Hematopoietic multipotent progenitor cell treated with erythropoietin and hydrocortisone succinate and interleukin-3 and kit ligand, for 6 days (in vitro differentiated cells): ENCODE measurements at regions not wholly inside any gene's neighbourhood (a gene's known extent, or its start where the extent isn't known, plus 50 kb on each side); places are given as distances from the start of the nearest gene placed in this dataset.
"Not testable (repeated sequence)": the region's sequence is repeated elsewhere in the genome, so short reads cannot be mapped to it uniquely, and the experiment has no call there.

ENCODE experiments used
- DNase-seq: peaks from one replicate; pipeline ENCODE4 v3.0.0-alpha.2; 2015

DNA sequence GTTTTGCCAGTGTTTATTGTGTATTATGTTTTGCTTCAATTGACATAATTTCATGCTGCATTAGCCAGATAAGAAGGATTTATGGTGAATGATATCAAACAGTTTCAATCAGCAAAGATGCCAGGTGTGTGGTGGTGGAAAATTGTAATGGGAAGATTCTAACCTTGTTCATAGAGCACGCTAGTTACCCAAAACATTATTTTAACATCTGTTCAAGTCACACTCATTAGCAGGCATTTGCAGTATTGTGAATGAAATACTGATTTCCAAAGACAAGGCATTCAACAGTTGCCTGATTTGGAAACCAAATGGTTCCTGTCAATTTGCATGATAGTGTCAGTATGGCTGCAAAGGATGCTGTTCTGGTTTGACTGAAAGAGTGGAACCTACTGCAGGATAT is 129.7 kb downstream of the EPC1 start:
- DNase-seq: no peak

DNA sequence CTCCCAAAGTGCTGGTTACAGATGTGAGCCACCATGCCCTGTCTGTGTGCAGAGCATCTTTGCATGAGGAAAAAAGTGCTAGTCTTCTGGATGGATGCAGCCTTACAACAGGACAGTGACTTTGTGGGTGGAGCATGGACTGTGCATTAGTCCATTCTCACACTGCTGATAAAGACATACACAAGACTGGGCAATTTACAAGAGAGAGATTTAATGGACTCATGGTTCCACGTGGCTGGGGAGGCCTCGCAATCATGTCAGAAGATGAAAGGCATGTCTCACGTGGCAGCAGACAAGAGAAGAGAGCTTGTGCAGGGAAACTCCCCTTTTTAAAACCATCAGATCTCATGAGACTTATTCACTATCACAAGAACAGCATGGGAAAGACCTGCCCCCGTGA is 133.1 kb downstream of the EPC1 start:
- not testable (repeated sequence) for DNase-seq

DNA sequence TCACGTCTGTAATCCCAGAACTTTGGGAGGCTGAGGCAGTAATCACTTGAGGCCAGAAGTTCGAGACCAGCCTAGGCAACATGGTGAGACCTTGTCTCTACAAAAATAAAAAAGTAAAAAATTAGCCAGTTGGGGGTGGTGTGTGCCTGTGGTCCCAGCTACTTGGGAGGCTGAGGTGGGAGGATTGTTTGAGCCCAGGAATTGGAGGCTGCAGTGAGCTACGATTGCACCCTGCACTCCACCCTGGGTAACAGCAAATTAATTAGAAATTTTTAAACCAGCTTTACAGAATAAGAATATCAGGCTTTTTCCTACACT is 136.0 kb downstream of the EPC1 start:
- DNase-seq: no peak

DNA sequence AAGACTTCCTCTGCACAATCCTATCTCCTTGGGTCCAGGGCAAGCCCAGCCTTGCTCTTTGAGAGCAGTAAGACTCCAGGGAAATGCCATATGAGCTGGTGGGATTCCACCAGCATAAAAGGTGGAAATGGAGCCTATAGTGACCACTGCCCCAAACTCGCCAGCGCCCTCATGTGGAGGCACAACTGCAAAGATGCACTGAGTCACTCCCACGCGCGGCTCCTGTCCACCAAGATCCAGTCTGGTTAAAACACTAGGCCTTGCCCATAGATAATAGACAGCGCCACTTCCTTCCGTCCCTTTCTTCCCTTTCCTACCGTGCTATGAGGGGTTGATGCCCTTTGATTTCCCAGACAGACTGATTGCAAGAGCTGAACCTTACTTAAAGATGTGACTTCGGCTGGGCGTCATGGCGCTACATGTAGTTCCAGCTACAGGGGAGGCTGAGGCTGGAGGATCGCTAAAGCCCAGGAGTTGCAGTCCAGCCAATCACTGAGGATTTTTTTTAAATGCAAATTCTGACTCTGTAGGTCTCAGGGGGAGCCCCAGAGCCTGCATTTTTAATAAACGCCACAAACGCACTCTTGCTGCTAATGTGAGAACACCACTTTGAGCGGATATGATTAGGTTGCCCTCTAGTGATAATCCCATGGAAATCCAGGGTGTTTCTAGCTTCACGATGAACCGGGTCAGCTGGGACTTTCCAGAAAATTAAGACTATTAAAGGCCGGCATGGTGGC is 136.5 kb downstream of the EPC1 start:
- DNase-seq: peak; percentile 72

DNA sequence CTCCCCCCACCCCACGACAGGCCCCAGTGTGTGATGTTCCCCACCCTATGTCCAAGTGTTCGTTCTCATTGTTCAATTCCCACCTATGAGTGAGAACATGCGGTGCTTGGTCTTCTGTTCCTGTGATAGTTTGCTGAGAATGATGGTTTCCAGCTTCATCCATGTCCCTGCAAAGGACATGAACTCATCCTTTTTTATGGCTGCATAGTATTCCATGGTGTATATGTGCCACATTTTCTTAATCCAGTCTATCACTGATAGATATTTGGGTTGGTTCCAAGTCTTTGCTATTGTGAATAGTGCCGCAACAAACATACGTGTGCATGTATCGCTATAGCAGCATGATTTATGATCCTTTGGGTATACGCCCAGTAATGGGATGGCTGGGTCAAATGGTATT is 139.0 kb downstream of the EPC1 start:
- DNase-seq: not testable (repeated sequence)

DNA sequence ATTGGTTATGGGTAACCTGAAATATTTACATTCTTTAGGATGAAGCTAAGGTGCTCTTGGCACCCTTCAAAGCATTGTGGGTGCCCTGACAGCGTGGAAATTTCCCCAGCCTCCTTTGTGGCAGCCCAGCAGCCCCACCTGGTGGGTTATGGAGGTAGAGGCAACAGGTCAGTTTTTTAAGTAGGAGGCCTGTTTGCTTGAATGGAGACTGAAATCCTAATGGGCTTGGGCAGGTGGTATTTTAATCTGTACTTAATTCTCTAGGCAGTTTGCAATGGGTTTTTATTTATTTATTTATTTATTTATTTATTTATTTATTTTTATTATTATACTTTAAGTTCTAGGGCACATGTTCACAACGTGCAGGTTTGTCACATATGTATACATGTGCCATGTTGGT is 139.4 kb downstream of the EPC1 start:
- DNase-seq: peak; percentile 74

DNA sequence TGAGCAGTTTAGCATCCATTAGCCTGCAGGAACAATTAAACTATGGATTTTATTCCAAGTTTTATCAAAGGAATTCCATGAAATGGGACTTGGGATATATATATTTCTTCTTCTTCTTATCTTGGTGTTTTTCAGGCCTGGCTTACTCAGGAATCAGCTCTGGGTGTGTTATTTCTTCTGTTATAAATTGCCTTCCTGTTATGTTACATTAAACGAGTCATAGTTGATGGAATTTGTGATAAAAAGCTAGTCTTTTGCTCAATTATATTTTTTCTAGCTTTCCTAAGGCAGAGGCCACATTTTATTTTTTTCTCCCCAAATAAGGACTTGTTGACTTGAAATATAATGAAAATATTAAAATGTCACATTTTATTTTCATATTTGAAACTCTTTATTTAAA is 141.3 kb downstream of the EPC1 start:
- DNase-seq: no peak

DNA sequence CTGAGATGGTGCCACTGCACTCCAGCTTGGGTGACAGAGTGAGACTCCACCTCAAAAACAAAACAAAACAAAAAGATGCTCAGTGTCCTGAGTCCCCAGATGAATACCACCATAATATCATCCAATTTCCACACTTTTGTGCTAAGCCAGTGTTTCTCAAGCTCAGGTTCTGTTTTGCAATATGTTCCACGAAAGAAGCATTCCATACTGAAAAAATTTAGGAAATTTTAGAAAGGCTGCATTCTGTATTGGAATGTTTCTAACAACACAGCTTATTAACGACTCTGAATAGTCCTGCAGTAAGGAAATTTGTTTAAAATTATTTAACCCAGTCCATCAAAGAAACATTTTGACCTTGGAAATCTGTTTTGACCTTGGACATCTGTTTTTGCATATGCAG is 142.4 kb downstream of the EPC1 start:
- no peak for DNase-seq

DNA sequence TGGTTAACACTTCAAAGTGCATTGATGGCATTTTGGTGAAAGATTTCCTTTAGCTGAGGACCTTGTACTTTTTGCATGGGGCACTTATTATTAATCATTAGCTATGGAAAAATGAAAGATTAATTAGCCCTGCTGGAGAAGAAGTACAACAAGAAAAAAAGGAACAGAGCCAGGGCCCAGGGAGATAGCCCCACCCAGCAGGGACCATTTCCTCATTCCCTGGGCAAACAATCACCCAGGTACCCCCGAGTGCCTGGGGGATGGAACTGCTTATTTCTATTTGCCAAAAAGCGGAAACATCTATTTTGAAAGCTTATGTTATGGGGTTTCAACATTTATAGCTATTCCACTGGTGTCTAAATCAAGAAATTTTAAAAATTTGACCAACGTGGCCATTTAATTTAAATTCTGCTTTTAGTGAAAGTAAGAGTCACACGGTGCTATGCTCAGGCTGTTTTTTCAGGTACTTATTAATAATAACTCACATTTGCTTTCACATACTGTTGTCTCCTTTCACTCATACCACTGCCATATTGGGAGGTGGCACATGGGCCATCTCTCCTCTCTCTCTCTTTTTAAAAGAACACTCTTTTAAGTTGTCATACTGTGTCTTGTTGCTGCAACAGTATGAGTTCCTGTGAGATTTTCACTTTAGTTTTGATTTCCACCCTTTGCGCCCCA is 143.6 kb upstream of the KIF5B start:
- DNase-seq: no peak

DNA sequence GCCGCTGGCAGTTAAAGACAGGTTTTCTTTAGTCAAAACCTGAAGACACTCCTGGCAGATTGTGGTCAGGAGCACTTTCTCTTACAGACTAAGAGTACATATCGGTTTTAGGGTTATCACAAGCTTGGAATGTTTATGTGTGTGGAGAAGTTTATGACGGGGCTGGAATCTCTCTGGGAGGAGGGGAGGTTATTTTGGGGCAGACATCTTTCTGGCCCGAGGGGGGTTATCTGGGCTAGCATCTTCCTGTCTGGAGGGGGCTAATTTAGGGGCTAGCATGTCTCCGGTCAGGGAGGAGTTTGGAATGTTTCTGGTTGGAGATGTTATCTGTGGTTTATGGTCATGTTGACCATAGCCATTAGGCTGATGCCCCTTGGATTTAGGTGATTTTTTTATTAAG is 141.2 kb upstream of the KIF5B start:
- DNase-seq: no peak

DNA sequence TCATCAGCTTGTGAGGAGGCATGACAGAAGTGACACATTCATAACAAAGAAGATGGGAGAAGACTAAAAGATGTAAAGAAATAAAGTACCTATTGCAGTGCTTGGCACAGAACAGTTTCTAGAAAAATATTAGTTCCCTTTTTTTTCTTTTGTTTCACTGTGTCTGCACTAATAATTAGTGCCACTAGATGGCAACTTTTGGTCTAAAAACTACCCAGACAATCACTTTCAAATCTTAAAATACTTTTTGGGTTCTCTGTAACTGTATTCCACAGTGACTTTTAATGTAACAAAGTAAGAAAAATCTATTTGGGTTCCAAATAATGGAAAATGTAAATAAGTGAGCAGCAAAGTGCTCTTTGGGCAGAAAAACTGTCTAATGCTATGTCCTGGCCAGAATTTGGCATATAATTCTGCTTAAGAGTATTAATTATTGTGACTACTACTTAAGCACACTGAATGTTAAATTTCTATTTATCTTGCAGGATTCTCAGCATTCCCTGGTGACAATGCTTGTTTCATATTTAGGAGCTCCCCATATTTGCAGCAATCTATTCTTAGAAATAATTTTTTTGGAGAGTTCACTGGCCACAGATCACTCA is 134.8 kb upstream of the KIF5B start:
- peak; percentile 74 for DNase-seq

DNA sequence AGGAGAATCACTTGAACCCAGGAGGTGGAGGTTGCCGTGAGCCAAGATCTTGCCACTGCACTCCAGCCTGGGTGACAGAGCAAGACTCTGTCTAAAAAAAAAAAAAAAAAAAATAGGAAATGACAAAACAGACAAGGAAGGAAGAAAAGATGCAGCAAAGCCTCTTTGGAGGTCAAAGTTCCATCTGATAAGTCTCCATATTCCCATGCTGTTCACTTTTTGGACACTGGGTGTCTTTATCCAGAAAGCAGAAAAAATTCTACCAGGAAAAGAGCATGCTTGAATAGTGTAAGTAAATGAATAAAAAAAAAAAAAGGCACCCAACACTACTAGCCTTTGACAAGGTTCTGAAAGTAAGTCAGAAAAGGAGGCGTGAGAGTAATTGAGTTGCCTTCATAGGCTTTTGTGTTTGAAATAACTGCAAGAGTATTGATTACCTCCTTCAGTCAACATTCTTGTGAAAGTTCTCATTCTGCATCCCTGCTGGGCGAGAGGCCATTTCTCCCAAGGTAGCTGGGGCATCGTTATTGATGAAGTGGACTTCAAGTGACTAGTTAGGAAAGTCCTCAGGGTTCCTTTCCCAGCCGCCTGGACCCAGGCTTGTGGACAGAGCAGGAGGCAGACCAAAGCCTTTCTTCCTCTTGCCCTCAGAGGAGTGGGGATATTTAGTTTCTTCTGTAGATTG is 133.3 kb upstream of the KIF5B start:
- peak; percentile 36 for DNase-seq

DNA sequence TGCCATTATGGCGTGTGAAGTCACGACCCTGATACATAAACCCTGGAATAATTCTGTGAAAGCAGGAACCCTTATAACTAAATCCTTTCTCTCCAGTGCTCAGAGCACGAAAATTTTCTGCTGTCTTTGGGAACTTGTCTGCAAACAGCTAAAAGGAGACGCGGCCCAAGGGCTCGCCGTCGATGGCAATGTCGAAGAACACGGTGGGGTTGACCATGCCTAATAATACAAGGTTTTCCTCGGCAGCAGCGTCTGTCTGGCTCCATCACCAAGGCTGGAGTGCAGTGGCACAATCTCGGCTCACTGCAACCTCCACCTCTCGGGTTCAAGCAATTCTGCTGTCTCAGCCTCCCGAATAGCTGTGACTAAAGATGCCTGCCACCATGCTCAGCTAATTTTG is 132.4 kb upstream of the KIF5B start:
- not testable (repeated sequence) for DNase-seq

DNA sequence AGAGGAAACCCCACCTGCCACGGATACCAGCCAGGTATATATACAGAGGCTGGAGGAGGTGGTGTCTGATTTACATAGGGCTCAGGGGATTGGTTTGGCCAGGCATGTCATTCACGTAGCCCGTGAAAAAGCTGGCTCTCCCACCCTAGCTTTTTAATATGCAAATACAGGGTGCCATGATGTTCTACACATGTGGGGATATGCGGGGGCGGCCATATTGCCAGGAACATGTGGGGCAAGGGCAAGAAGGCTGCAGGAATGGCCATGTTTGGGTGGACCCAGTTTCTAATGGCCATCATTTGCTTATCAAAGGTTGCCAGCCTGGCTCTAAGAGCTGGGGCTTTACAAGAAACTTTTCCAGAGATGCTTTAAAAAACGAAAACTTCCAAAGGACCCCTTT is 131.5 kb upstream of the KIF5B start:
- no peak for DNase-seq

DNA sequence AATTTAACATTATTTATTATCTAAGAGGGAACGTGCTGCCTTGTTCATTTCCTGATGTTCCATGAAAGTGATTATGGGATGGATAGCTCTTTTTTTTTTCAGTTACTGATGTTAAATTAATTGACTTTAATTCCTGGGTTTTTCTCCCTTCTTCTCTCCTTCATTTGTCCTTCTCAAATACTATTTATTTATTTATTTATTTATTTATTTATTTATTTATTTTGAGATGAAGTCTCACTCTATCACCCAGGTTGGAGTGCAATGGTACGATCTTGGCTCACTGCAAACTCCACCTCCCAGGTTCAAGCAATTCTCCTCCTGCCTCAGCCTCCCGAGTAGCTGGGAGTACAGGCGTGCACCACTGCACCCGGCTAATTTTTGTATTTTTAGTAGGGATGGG is 127.4 kb upstream of the KIF5B start:
- DNase-seq: not testable (repeated sequence)

DNA sequence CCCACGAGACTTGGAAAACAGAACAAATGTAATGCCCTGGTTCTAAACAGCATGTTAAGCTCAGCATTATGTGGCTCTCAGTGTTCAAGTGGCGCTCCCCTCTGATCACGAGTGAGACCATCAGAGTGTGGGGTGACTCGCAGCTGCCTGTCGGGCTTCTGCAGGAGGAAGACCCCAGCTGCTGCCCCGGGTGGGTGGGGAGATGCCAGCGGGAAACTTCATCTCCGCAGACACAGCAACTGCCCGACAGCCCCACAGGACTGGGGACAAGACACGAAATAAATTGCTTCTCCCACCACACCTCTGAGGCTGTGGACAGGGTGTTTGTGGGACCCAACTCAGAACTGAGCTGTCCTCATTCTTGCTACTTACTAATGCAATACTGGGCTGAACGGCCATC is 126.3 kb upstream of the KIF5B start:
- no peak for DNase-seq

DNA sequence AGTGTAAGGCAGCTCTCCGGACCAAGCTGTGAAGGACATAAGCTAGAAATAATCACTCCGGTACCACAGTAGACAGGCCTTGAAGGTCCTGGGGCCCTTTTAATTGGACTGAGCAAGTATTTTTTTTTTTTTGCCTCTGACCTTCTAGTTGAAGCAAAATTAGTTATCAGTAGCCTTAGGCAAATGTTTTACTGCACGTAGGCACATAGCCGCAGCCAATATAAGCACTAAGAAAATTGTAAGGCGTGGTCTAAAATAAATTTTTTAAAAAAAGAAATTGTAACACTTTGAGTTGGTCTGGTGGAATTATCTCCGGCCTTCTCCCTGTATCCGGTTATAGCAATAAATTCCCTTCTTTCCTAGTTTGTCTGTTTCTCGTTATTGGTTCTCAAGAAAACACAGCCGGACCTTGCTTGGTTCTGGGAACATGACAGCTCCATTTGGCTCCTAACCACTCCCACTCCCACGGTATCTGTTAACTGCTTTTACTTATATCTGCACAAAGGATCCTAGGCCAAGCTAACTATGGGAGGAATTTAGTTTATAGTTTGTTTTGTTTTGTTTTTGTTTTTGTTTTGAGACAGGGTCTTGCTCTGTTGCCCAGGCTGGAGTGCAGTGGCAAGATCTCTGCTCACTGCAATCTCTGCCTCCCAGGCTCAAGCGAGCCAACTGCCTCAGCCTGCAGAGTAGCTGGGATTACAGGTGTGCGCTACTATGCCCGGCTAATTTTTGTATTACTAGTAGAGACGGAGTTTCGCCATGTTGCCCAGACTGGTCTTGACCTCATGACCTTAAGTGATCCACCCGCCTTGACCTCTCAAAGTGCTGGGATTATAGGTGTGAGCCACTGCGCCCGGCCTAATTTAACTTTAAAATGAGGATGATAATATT is 124.4 kb upstream of the KIF5B start:
- DNase-seq: no peak

DNA sequence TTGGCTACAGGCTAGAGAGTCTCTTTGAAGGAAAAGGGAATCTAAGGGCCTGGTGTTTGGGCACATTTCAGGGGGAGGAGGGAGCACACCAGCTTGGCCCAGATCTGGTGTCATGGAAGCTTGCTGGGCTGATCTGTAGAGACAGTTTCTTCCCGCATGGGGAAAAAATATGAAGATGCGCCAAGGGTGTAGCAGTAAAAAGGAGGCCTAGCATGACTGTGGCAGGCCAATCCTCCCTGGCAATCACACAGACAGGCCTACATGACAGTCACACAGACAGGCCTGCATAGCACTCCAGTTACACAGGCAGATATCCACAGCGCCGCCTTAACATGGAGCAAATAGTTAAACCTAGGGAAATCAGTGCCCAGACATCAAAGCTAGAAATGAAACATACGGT is 123.6 kb upstream of the KIF5B start:
- DNase-seq: no peak

DNA sequence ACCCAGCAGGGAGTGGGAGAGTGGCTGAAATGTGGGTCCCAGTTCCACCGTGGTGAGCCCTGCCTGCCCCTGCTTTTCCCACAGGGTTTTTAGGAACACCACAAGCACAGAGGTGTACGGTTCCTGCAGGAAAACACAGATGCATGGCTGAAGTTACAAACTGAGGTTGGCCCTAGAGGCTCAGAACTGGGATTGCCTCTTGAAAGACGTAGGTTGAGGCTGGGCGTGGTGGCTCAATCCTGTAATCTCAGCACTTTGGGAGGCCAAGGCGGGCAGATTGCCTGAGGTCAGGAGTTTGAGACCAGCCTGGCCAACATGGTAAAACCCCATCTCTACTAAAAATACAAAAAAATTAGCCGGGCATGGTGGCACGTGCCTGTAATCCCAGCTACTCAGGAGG is 121.4 kb upstream of the KIF5B start:
- not testable (repeated sequence) for DNase-seq

DNA sequence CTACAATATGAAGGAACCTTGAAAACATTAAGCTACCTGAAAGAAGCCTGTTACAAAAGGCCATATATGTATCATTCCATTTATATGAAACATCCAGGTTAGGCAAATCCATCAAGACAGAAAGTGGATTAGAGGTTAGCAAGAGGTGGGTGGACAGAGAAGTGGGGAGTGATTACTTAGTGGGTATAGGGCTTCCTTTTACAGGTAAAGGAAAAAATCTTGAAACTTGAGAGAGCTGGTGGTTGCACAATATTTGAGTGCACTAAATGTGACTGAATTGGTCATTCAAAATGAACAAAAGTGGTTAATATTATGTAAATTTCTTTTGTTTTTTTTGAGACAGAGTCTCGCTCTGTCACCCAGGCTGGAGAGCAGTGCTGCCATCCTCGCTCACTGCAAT is 119.4 kb upstream of the KIF5B start:
- no peak for DNase-seq

DNA sequence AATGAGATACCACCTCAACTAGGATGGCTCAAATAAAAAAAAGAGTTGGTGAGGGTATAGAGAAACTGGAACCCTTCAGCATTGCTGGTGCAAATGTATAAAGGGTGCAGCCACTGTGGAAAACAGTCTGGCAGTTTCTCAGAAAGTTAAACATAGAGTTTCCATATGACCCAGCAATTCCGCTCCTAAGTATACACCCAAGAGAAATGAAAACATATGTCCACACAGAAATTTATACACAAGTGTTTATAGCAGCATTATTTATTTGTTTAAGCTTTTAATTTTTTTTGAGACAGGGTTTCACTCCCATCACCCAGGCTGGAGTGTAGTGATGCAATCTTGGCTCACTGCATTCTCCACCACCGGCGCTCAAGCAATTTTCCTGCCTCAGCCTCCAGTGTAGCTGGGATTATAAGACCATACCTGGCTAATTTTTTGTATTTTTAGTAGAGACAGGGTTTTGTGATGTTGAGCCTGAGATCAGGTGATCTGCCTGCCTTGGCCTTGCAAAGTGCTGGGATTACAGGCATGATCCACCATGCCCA is 118.2 kb upstream of the KIF5B start:
- no peak for DNase-seq

DNA sequence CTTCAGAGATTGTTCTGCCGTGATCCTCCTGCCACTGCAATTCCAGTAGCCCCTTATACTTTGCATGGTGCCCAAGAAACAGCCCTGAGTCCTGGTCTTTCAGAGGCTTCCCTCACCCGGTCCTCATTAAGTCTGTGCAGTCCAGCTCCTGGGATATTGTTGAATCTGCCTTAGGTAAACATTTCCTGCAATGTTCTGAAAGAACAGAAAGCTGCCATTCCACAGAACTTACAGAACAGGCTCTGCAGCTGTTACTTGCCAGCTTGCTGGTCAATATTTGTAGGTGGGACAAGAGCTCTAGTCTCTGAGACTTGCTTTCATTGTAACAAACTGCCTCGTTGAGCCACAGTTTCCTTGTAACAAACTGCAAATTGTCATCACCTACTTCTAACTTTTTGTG is 115.0 kb upstream of the KIF5B start:
- no peak for DNase-seq

DNA sequence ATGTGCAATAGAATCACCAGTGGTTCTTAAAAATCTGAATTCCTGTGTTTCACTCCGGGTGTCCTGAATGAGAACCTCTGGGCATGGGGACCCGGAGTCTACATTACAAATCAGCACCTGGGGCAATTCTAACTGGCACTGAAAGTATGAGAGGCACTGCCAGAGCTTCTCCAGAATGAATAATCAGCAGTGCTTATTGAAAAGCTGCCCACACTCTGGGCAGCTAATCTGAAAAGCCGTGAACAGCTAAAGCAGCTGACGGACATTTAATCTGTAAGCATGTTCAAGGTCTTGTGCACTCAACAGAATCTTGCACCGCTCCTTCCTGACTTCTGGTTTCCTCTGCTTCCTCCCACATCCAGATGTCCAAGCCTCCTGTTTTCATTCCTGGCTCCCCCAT is 113.3 kb upstream of the KIF5B start:
- no peak for DNase-seq
